ENCODE measurements at regions not wholly inside any gene's neighbourhood (a gene's known extent, or its start where the extent isn't known, plus 50 kb on each side); places are given as distances from the start of the nearest gene placed in this dataset.

- no peak overlapping the region for H3K27ac Mint-ChIP-seq (ENCODE audit: unreplicated experiment)
- no peak for DNase-seq
- no peak for TF ChIP-seq CTCF (IDR thresholded peaks at IDR 0.05; ENCODE audit: insufficient read depth in 1 of 2, low read depth in 1 of 2, low read length in 1 of 2, severe bottlenecking in 1 of 2, unreplicated experiment in 1 of 2)
- H3K9me3 Mint-ChIP-seq (ENCODE audit: unreplicated experiment) = no peaks in the 10 kb centered on the region
- H3K4me3 ChIP-seq (ENCODE audit: low read depth, low read length) = no peak overlapping the region
- ChIA-PET POLR2A (no interaction called here), CTCF (no interaction called here)
- H3K4me3 Mint-ChIP-seq (ENCODE audit: unreplicated experiment) = no peak overlapping the region
- H3K27me3 ChIP-seq (replicated peaks; ENCODE audit: control insufficient read depth, insufficient read depth, low read length) = no peaks in the 10 kb centered on the region
- H3K4me1 Mint-ChIP-seq (ENCODE audit: low read depth, unreplicated experiment) = no peaks in the 10 kb centered on the region
- intact Hi-C loops (cut with micrococcal nuclease; ENCODE audit: unreplicated experiment) = no loop called here
- no peaks in the 10 kb centered on the region for H3K36me3 Mint-ChIP-seq (ENCODE audit: insufficient read depth, unreplicated experiment)
- peaks cover 11% of the 10 kb centered on the region for H3K4me1 ChIP-seq
- no TSS peak for BruUV-seq (replicated peaks)
- H3K9me3 ChIP-seq = no peaks in the 10 kb centered on the region
- peaks cover 4% of the 10 kb centered on the region for H3K27me3 Mint-ChIP-seq (ENCODE audit: insufficient read depth, unreplicated experiment)
- no peaks in the 10 kb centered on the region for H3K36me3 ChIP-seq (ENCODE audit: control insufficient read depth, insufficient read depth, low read length)
Observed at GRCh38 chr3:127407026-127407939, 119.4 kb upstream of the PRR20G start.

DNA sequence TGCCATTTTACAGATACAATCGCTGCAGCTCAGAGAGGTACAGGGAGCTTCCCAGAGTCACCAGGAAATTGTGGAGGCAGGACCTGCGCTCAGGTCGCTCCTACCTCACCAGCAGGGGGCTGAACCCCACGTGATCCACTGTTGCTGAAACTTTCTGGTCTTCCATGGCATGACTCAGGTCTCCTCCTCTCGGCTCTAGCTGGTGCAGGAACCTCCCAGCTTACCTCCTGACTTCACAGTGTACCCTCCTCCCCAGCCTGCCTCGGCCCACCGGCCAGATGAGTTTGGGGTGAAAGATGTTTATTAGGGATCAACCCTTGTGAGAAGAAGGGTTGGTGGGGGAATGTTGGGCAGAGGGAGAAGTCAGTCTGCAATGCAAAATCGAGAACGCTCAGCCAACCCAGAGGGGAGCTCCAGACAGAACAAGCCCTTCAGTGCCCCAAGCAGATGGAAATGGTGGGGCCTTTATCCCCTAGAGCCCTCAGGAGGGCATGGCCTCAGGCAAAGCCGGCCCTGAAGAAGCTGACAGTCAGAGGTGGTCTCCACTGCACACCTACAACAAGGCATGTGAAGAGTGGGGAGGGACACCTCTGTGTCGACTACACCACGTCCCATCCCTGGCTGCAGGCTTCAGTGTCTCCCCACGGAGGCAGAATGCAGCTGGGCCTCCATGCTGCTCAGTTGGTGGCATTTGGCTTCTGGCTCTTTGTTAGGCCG, 118.6 kb upstream of the PRR20G start:
- H3K27ac Mint-ChIP-seq (ENCODE audit: unreplicated experiment) = no peak overlapping the region
- CTCF ChIA-PET = interaction anchor here (0.7 kb wide), 1 partner anchor 49 kb away, joined by 3 read pairs; no protein-coding TSS in a partner anchor
- DNase-seq = peak in 1 of 2 experiments; percentile 35
- H3K36me3 Mint-ChIP-seq (ENCODE audit: insufficient read depth, unreplicated experiment) = no peaks in the 10 kb centered on the region
- POLR2A ChIA-PET = no interaction called here
- intact Hi-C loops (cut with micrococcal nuclease; ENCODE audit: unreplicated experiment) = no loop called here
- H3K4me3 ChIP-seq (ENCODE audit: low read depth, low read length) = no peak overlapping the region
- peaks cover 4% of the 10 kb centered on the region for H3K27me3 Mint-ChIP-seq (ENCODE audit: insufficient read depth, unreplicated experiment)
- H3K36me3 ChIP-seq (ENCODE audit: control insufficient read depth, insufficient read depth, low read length) = no peaks in the 10 kb centered on the region
- TF ChIP-seq CTCF (IDR thresholded peaks at IDR 0.05; ENCODE audit: insufficient read depth in 1 of 2, low read depth in 1 of 2, low read length in 1 of 2, severe bottlenecking in 1 of 2, unreplicated experiment in 1 of 2) = peak; percentile 32 to 44
- no peaks in the 10 kb centered on the region for H3K9me3 Mint-ChIP-seq (ENCODE audit: unreplicated experiment)
- no peaks in the 10 kb centered on the region for H3K9me3 ChIP-seq
- BruUV-seq (replicated peaks) = no TSS peak
- H3K4me3 Mint-ChIP-seq (ENCODE audit: unreplicated experiment) = no peak overlapping the region
- H3K4me1 ChIP-seq = peaks cover 11% of the 10 kb centered on the region
- no peaks in the 10 kb centered on the region for H3K4me1 Mint-ChIP-seq (ENCODE audit: low read depth, unreplicated experiment)
- H3K27me3 ChIP-seq (replicated peaks; ENCODE audit: control insufficient read depth, insufficient read depth, low read length) = no peaks in the 10 kb centered on the region

GRCh38 chr3:127405791-127406190, 117.9 kb upstream of the PRR20G start:
- intact Hi-C loops (cut with micrococcal nuclease; ENCODE audit: unreplicated experiment) = no loop called here
- Histone ChIP-seq H3K9me3 (no peaks in the 10 kb centered on the region), H3K36me3 (ENCODE audit: control insufficient read depth, insufficient read depth, low read length) (no peaks in the 10 kb centered on the region), H3K4me1 (peaks cover 11% of the 10 kb centered on the region), H3K27me3 (replicated peaks; ENCODE audit: control insufficient read depth, insufficient read depth, low read length) (no peaks in the 10 kb centered on the region), H3K4me3 (ENCODE audit: low read depth, low read length) (no peak overlapping the region)
- Mint-ChIP-seq H3K9me3 (ENCODE audit: unreplicated experiment) (no peaks in the 10 kb centered on the region), H3K4me1 (ENCODE audit: low read depth, unreplicated experiment) (no peaks in the 10 kb centered on the region), H3K27ac (ENCODE audit: unreplicated experiment) (no peak overlapping the region), H3K36me3 (ENCODE audit: insufficient read depth, unreplicated experiment) (no peaks in the 10 kb centered on the region), H3K27me3 (ENCODE audit: insufficient read depth, unreplicated experiment) (peaks cover 4% of the 10 kb centered on the region), H3K4me3 (ENCODE audit: unreplicated experiment) (no peak overlapping the region)
- no TSS peak for BruUV-seq (replicated peaks)
- ChIA-PET POLR2A (no interaction called here), CTCF (interaction anchor here (1.0 kb wide), 1 partner anchor 50 kb away, joined by 3 read pairs; no protein-coding TSS in a partner anchor)
- TF ChIP-seq CTCF (IDR thresholded peaks at IDR 0.05; ENCODE audit: insufficient read depth in 1 of 2, low read depth in 1 of 2, low read length in 1 of 2, severe bottlenecking in 1 of 2, unreplicated experiment in 1 of 2) = no peak
- no peak for DNase-seq

Data from Caco-2 (cell line).